A549 (cell line): ENCODE measurements at regions not wholly inside any gene's neighbourhood (a gene's known extent, or its start where the extent isn't known, plus 50 kb on each side); places are given as distances from the start of the nearest gene placed in this dataset.
"Not testable (repeated sequence)": the region's sequence is repeated elsewhere in the genome, so short reads cannot be mapped to it uniquely, and the experiment has no call there.

Experiments used
- CHD2 ChIP-seq: fragments of 150-350 bp; IDR thresholded peaks from 2 replicates; pipeline ENCODE4 v1.6.1; 2014; ENCODE audit warnings: low read length; ENCODE audit not compliant: partially characterized antibody
- CTCF ChIP-seq: fragments of >200 bp; sonication (Bioruptor Twin); formaldehyde crosslinking; IDR thresholded peaks from 3 replicates; pipeline ENCODE4 v1.5.1; 2016
- PHF8 ChIP-seq: fragments of 200-600 bp; sonication (generic); IDR thresholded peaks from 2 replicates; pipeline ENCODE4 v1.6.1; 2016; ENCODE audit warnings: low read depth, mild to moderate bottlenecking, antibody characterized with exemption, moderate library complexity, borderline replicate concordance
- RCOR1 ChIP-seq: fragments of 150-350 bp; IDR thresholded peaks from 2 replicates; pipeline ENCODE4 v1.6.1; 2014; ENCODE audit warnings: antibody characterized with exemption, low read length, low read depth
- USF2 ChIP-seq: fragments of 450-650 bp; IDR thresholded peaks from 2 replicates; pipeline ENCODE4 v1.6.1; 2014; ENCODE audit warnings: antibody characterized with exemption

- TF ChIP-seq PHF8, CTCF, RCOR1, USF2, CHD2: not testable (repeated sequence)
Measured at GRCh38 chr7:55708028-55708427, 135.7 kb upstream of the VOPP1 start.
